ENCODE measurements at regions not wholly inside any gene's neighbourhood (a gene's known extent, or its start where the extent isn't known, plus 50 kb on each side); places are given as distances from the start of the nearest gene placed in this dataset.
"Not testable (repeated sequence)": the region's sequence is repeated elsewhere in the genome, so short reads cannot be mapped to it uniquely, and the experiment has no call there.

GRCh38 chr12:75648856-75649255 is 137.4 kb upstream of the KRR1 start:
- DNase-seq (ENCODE audit: low read depth in 2 of 2), result no peak

GRCh38 chr12:75646329-75647210 is 135.2 kb upstream of the KRR1 start:
- no peak for DNase-seq (ENCODE audit: low read depth in 2 of 2)

- DNase-seq (ENCODE audit: low read depth in 2 of 2), result no peak
Observed at GRCh38 chr12:75644472-75645072, 133.2 kb upstream of the KRR1 start.

- DNase-seq (ENCODE audit: low read depth in 2 of 2), result not testable (repeated sequence)
Observed at GRCh38 chr12:75643119-75643518, 131.7 kb upstream of the KRR1 start.

- DNase-seq (ENCODE audit: low read depth in 2 of 2), result no peak
Observed at GRCh38 chr12:75642226-75642625, 130.8 kb upstream of the KRR1 start.

GRCh38 chr12:75641031-75641780 is 129.8 kb upstream of the KRR1 start:
- peak; percentile 9 to 21 for DNase-seq (ENCODE audit: low read depth in 2 of 2)

GRCh38 chr12:75638792-75639191 is 127.4 kb upstream of the KRR1 start:
- no peak for DNase-seq (ENCODE audit: low read depth in 2 of 2)

- no peak for DNase-seq (ENCODE audit: low read depth in 2 of 2)
Observed at GRCh38 chr12:75636607-75637006, 125.2 kb upstream of the KRR1 start.

GRCh38 chr12:75635606-75636444 is 124.4 kb upstream of the KRR1 start:
- no peak for DNase-seq (ENCODE audit: low read depth in 2 of 2)

- DNase-seq (ENCODE audit: low read depth in 2 of 2), result no peak
Observed at GRCh38 chr12:75634244-75635222, 123.1 kb upstream of the KRR1 start.

- no peak for DNase-seq (ENCODE audit: low read depth in 2 of 2)
Observed at GRCh38 chr12:75633789-75634188, 122.4 kb upstream of the KRR1 start.

GRCh38 chr12:75632442-75632841 is 121.0 kb upstream of the KRR1 start:
- no peak for DNase-seq (ENCODE audit: low read depth in 2 of 2)

- no peak for DNase-seq (ENCODE audit: low read depth in 2 of 2)
Observed at GRCh38 chr12:75631831-75632230, 120.4 kb upstream of the KRR1 start.

GRCh38 chr12:75630091-75630490 is 118.7 kb upstream of the KRR1 start:
- no peak for DNase-seq (ENCODE audit: low read depth in 2 of 2)

GRCh38 chr12:75628916-75629315 is 117.5 kb upstream of the KRR1 start:
- DNase-seq (ENCODE audit: low read depth in 2 of 2), result no peak

GRCh38 chr12:75628511-75628910 is 117.1 kb upstream of the KRR1 start:
- no peak for DNase-seq (ENCODE audit: low read depth in 2 of 2)

- no peak for DNase-seq (ENCODE audit: low read depth in 2 of 2)
Observed at GRCh38 chr12:75623631-75624154, 112.3 kb upstream of the KRR1 start.

- DNase-seq (ENCODE audit: low read depth in 2 of 2), result no peak
Observed at GRCh38 chr12:75622492-75622891, 111.1 kb upstream of the KRR1 start.

GRCh38 chr12:75614396-75614795 is 103.0 kb upstream of the KRR1 start:
- DNase-seq (ENCODE audit: low read depth in 2 of 2), result not testable (repeated sequence)

GRCh38 chr12:75613981-75614380 is 102.6 kb upstream of the KRR1 start:
- DNase-seq (ENCODE audit: low read depth in 2 of 2), result no peak

Data from activated CD4-positive, alpha-beta T cell treated with anti-CD3 and anti-CD28 coated beads for 24 hours (primary cell).